Suprapubic skin (tissue), 4 donors: ENCODE measurements at regions not wholly inside any gene's neighbourhood (a gene's known extent, or its start where the extent isn't known, plus 50 kb on each side); places are given as distances from the start of the nearest gene placed in this dataset.

Experiments
- DNase-seq, 2 donors: peaks; one replicate each; pipeline ENCODE4 v3.0.0-alpha.2; 2019; ENCODE audit warnings: low spot score in 2 of 2
- H3K27ac ChIP-seq: fragments of 200-600 bp; sonication (generic); one replicate; pipeline ENCODE4 v1.5.1; 2019
- H3K27me3 ChIP-seq: fragments of 200-600 bp; sonication (generic); one replicate; pipeline ENCODE4 v1.5.1; 2019
- H3K36me3 ChIP-seq: fragments of 200-600 bp; sonication (generic); one replicate; pipeline ENCODE4 v1.5.1; 2019
- H3K4me1 ChIP-seq: fragments of 200-600 bp; sonication (generic); one replicate; pipeline ENCODE4 v1.5.1; 2019
- H3K4me3 ChIP-seq: fragments of 200-600 bp; sonication (generic); one replicate; pipeline ENCODE4 v1.5.1; 2019; ENCODE audit warnings: mild to moderate bottlenecking
- H3K9me3 ChIP-seq: fragments of 200-600 bp; sonication (generic); one replicate; pipeline ENCODE4 v1.5.1; 2019
- EP300 ChIP-seq: sonication (generic); formaldehyde crosslinking; IDR thresholded peaks from one replicate; pipeline ENCODE4 v1.6.1; 2017; ENCODE audit warnings: antibody characterized with exemption
- POLR2A ChIP-seq, 2 donors: fragments of 450-650 bp; IDR thresholded peaks; one replicate each; pipeline ENCODE4 v1.6.1; 2017; ENCODE audit warnings: antibody characterized with exemption in 2 of 2, mild to moderate bottlenecking in 2 of 2, moderate library complexity in 2 of 2
- POLR2AphosphoS5 ChIP-seq, 3 donors: sonication (generic); formaldehyde crosslinking; IDR thresholded peaks; one replicate each; pipeline ENCODE4 v1.6.1; 2017; ENCODE audit warnings: antibody characterized with exemption in 3 of 3
- WGBS: methylation state at CpG from one replicate; pipeline ENCODE4 v1.1.5; 2018; 5-methylcytosine and 5-hydroxymethylcytosine counted together
- TF ChIP-seq, protein P1 (sequence below), 2 donors: fragments of 200-600 bp in 1 of 2; fragments of 450-650 bp in 1 of 2; sonication (generic) in 1 of 2; IDR thresholded peaks; one replicate each; pipeline ENCODE4 v1.5.1; 2016 to 2019; ENCODE audit warnings: antibody characterized with exemption in 2 of 2, mild to moderate bottlenecking in 1 of 2, moderate library complexity in 1 of 2

DNA sequence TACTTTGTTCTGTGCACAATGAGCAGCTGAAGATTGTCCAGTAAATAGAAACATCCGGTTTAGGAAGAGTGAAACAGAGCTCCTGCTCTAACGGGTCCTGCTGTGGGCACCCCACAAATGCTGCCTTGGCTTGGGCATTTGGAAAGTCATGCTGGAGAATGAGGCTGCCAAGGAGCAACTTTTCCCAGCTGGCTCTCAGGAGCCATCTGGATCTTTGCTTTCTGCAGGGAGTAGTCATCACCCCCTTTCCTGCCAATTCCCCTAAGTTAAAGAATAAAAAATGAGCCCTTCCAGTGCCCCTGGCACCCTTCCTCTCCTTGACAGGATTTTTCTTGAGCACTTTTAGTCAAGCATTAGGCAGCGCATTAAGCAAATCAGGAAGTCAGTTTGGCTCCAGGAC lies 90.0 kb downstream of the FAM43A start:
- WGBS, result 63% methylated on average over 3 of the region's 3 CpGs
- no peak for DNase-seq
- Histone ChIP-seq H3K9me3 (no peaks in the 10 kb centered on the region), H3K4me3 (no peak overlapping the region), H3K27ac (no peak overlapping the region), H3K4me1 (peaks cover 39% of the 10 kb centered on the region), H3K36me3 (no peaks in the 10 kb centered on the region), H3K27me3 (no peaks in the 10 kb centered on the region)
- TF ChIP-seq, protein P1, sequence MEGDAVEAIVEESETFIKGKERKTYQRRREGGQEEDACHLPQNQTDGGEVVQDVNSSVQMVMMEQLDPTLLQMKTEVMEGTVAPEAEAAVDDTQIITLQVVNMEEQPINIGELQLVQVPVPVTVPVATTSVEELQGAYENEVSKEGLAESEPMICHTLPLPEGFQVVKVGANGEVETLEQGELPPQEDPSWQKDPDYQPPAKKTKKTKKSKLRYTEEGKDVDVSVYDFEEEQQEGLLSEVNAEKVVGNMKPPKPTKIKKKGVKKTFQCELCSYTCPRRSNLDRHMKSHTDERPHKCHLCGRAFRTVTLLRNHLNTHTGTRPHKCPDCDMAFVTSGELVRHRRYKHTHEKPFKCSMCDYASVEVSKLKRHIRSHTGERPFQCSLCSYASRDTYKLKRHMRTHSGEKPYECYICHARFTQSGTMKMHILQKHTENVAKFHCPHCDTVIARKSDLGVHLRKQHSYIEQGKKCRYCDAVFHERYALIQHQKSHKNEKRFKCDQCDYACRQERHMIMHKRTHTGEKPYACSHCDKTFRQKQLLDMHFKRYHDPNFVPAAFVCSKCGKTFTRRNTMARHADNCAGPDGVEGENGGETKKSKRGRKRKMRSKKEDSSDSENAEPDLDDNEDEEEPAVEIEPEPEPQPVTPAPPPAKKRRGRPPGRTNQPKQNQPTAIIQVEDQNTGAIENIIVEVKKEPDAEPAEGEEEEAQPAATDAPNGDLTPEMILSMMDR (IDR thresholded peaks at IDR 0.05), result no peak
- TF ChIP-seq POLR2A (IDR thresholded peaks at IDR 0.05), result no peak
- no peak for TF ChIP-seq EP300
- no peak for TF ChIP-seq POLR2AphosphoS5 (IDR thresholded peaks at IDR 0.05)

DNA sequence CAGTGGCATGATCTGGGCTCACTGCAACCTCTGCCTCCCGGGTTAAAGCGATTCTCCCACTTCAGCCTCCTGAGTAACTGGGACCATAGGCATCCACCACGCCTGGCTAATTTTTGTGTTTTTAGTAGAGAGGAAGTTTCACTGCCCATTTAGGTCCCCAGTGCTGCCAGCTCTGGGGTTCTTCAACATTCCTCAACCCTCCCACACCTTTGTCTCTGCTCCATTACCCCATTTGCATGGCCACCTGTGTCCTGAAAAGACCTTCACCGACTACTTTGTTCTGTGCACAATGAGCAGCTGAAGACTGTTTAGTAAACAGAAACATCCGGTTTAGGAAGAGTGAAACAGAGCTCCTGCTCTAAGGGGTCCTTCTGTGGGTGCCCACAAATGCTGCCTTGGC lies 92.0 kb downstream of the FAM43A start:
- TF ChIP-seq POLR2AphosphoS5 (IDR thresholded peaks at IDR 0.05), result no peak
- no peak for TF ChIP-seq POLR2A (IDR thresholded peaks at IDR 0.05)
- no peak for TF ChIP-seq EP300
- TF ChIP-seq, protein P1 (IDR thresholded peaks at IDR 0.05), result no peak
- Histone ChIP-seq H3K27ac (no peak overlapping the region), H3K27me3 (no peaks in the 10 kb centered on the region), H3K36me3 (no peaks in the 10 kb centered on the region), H3K4me3 (no peak overlapping the region), H3K9me3 (no peaks in the 10 kb centered on the region), H3K4me1 (peaks cover 34% of the 10 kb centered on the region)
- WGBS, result 75% methylated on average over 5 of the region's 5 CpGs
- no peak for DNase-seq

GRCh38 chr3:194779729-194780224 lies 94.1 kb downstream of the FAM43A start:
- H3K27ac ChIP-seq, result no peak overlapping the region
- WGBS, result 72% methylated on average over 4 of the region's 4 CpGs

GRCh38 chr3:194780706-194781105 lies 95.0 kb downstream of the FAM43A start:
- Histone ChIP-seq H3K27me3 (no peaks in the 10 kb centered on the region), H3K9me3 (no peaks in the 10 kb centered on the region), H3K4me3 (no peak overlapping the region), H3K27ac (no peak overlapping the region), H3K36me3 (no peaks in the 10 kb centered on the region), H3K4me1 (peaks cover 18% of the 10 kb centered on the region)
- 100% methylated on average over 5 of the region's 5 CpGs for WGBS
- TF ChIP-seq POLR2AphosphoS5 (IDR thresholded peaks at IDR 0.05) (no peak), EP300 (no peak), POLR2A (IDR thresholded peaks at IDR 0.05) (no peak)
- TF ChIP-seq, protein P1 (IDR thresholded peaks at IDR 0.05), result no peak
- no peak for DNase-seq

More at GRCh38 chr3:194779729-194780224, 94.1 kb downstream of the FAM43A start:
- no peaks in the 10 kb centered on the region for H3K27me3 ChIP-seq
- no peak overlapping the region for H3K4me3 ChIP-seq
- H3K4me1 ChIP-seq, result peaks cover 17% of the 10 kb centered on the region
- no peak for DNase-seq
- no peaks in the 10 kb centered on the region for H3K9me3 ChIP-seq
- no peak for TF ChIP-seq POLR2AphosphoS5 (IDR thresholded peaks at IDR 0.05)
- TF ChIP-seq, protein P1 (IDR thresholded peaks at IDR 0.05), result no peak
- no peak for TF ChIP-seq EP300
- no peak for TF ChIP-seq POLR2A (IDR thresholded peaks at IDR 0.05)
- H3K36me3 ChIP-seq, result no peaks in the 10 kb centered on the region

DNA sequence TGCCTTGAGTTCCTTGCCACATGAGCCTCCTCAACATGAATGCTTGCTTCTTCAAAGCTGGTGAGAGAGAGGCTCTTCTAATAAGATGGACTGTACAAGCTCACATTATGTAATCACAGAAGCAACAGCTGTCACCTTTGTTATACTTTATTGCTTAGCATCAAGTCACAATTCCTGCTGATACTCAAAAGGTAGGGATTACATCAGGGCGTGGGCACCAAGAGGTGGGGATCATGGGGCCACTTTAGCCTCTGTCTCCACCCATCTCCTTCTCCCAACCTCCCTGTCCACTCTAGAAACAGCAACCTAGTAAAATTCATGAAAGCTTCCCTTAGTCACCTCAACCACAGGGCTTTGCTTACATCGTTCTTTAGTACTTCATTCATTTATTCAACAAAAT lies 95.9 kb downstream of the FAM43A start:
- H3K4me1 ChIP-seq, result peaks cover 21% of the 10 kb centered on the region
- H3K27me3 ChIP-seq, result no peaks in the 10 kb centered on the region
- H3K27ac ChIP-seq, result no peak overlapping the region
- TF ChIP-seq, protein P1 (IDR thresholded peaks at IDR 0.05), result no peak
- no peaks in the 10 kb centered on the region for H3K9me3 ChIP-seq
- no peaks in the 10 kb centered on the region for H3K36me3 ChIP-seq
- no peak overlapping the region for H3K4me3 ChIP-seq
- 94% methylated on average over 2 of the region's 2 CpGs for WGBS
- peak in 1 of 2 donors; percentile 9 for DNase-seq
